GM18511 (cell line): ENCODE measurements at regions not wholly inside any gene's neighbourhood (a gene's known extent, or its start where the extent isn't known, plus 50 kb on each side); places are given as distances from the start of the nearest gene placed in this dataset.
"Not testable (repeated sequence)": the region's sequence is repeated elsewhere in the genome, so short reads cannot be mapped to it uniquely, and the experiment has no call there.

ENCODE experiments used
- ATAC-seq: cut with Tn5 transposase; IDR thresholded peaks from one replicate; pipeline ENCODE4 v1.9.1; 2021; ENCODE audit warnings: mild to moderate bottlenecking, moderate library complexity; ENCODE audit not compliant: unreplicated experiment

DNA sequence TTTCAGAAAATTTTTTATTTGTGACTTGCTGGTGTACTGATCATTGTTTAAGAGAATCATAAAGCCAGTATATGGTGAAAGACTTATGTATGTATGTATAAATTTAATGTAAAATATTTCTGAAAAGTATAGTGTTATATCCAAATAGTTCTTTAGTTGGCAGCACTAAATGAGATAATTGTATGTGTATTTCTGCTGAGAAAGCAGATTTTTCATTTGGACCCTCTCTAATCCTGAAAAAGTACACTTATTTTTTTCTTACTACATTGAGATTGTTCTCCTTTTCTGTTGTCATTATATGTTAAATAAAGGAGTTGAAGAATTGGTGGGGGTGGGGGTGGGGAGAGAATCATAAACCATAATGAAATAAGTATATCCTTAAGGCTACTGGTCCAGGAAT, 324.9 kb upstream of the SUCLG2 start:
- ATAC-seq = no peak

- no peak for ATAC-seq
Observed at GRCh38 chr3:67977762-67978161, 323.4 kb upstream of the SUCLG2 start.

GRCh38 chr3:67976663-67977062, 322.3 kb upstream of the SUCLG2 start:
- ATAC-seq = no peak

DNA sequence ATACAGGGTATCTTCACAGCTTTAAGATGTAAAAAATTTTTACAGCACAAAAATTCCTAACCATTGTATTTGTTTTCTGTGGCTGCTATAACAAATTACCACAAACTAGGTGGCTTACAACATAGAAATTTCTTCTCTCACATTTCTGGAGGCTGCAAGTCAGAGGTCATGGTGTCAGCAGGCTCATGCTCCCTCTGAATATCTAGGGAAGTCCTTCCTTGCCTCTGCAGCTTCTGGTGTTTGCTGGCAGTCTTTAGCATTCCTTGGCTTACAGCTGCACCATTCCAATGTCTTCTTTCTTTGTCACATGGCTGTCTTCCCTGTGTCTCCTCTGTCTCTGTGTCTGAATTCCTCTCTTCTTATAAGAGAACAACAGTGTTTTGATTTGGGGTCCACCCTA, 310.2 kb upstream of the SUCLG2 start:
- no peak for ATAC-seq

DNA sequence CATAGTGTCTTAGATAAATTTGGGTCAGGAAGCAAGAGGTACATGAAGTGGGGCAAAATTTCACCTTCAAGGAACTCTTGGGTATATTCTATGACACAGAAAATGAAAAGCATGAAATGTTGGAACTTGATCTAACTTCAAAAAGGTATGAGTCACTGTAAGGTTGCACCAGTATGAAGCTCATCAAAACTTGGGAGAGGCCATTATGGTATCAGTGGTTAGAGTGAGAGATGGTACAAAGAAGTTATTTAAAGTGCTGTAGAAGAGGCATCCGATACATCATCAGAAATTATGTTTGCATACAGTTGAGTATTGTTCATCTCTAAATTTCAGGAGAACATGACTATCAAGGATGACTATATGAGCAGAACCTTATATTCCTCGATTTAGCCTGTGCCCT, 302.9 kb upstream of the SUCLG2 start:
- ATAC-seq = no peak

GRCh38 chr3:67947808-67948508, 293.5 kb upstream of the SUCLG2 start:
- no peak for ATAC-seq

GRCh38 chr3:67946436-67946835, 292.0 kb upstream of the SUCLG2 start:
- ATAC-seq = no peak

DNA sequence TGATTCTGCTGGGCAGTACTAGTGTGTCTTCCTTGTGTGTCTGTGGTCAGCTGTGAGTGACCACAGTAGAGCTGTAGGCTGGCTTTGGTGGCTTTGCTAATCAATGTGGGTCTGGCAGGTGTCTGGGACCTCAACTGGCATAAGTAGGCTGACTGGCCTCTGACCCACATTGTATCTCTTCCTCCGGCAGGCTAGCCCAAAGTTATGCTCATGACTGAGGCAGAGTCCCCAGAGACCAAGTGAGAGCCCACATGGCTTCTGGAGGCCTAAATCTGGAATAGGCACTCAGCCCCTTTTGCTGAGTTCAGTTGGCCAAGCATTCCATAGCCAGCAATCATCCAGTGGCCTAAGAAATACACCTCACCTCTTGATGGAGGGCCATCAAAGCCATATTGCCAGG, 289.1 kb upstream of the SUCLG2 start:
- ATAC-seq = no peak

DNA sequence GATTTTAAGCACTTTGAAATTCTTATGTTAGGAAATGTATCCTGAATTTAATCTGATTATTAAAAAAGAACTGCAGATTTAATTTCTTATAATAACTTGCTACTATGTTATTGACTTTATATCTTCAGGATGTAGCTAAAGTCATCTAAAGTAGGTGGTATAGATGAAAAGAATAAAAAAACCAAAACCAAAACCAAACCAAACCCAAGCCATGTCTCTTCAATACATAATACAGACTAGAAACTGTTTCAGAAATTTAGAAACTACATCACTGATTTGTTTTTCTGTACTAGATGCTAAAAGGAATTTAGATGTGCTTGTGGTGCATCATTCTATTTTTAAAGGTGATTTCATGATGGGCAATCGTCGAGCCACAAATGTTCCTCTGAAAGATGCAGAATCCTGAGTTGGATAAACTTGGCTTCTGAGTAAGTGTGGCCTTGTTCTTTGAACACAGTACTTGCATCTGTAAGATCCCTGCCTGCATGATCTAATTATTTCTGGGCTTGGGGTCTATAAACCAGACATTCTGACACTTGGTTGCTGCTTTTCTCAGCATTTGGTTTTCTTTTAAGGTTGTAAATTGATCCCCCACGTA, 287.1 kb upstream of the SUCLG2 start:
- no peak for ATAC-seq

DNA sequence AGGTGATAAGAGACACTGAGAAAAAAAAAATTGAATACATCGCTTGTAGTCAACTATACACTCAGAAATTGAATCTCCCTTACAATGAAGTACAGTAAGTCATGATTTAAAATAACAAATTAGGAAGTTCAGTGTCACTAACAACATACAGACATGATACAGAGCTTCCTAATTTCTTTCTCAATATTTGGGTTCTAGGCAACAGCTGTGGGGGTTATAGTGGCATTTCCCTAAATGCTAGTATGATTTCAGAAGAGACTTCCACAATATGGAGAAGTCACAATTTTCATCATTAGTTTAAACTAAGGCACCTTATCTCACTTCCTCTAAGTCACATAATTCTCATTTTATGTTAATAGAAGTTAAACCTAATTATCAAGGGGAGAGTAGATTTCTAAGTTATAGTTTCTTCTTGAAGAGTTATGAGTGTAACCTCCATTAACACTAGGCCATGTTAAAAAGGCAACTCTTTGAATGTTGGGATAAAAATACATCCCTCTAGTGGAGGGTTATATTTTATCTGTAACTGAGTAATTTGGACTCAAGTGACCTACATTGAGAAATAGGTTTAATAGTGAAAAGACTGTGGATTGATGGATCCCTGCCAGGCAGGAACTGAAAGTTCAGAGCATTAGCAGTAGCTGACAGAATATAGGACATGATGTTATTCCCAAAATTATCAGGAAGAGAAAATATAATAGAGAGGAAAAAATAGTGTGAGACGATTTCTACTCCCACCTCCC, 286.0 kb upstream of the SUCLG2 start:
- no peak for ATAC-seq

DNA sequence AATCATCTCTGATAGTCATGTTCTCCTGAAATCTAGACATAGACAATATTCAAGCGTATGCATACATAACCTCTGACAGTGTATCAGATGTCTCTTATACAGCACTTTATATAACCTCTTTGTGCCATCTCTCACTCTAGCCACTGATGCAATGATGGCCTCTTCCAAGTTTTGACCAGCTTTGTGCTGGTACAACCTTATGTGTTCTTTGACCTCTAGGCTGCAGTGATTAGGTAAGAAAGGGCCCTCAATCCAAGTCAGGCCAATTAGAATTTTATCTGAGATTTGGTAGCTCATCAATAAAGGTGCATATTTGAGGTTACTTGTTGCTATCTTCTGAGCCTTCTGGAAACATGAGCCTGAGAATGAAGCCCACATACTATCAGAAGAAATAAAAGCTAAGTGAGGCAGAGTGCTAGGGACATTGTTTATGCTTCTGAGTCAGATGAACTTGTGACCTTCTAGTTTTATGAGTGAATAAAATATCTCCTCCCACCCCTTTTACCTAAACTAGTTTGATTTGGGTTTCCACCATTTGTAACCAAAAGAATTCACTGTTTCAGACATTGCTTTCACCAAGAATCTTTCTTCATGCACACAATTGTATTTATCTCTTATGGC, 283.2 kb upstream of the SUCLG2 start:
- no peak for ATAC-seq

- not testable (repeated sequence) for ATAC-seq
Observed at GRCh38 chr3:67930394-67930793, 276.0 kb upstream of the SUCLG2 start.

GRCh38 chr3:67923796-67924195, 269.4 kb upstream of the SUCLG2 start:
- no peak for ATAC-seq

DNA sequence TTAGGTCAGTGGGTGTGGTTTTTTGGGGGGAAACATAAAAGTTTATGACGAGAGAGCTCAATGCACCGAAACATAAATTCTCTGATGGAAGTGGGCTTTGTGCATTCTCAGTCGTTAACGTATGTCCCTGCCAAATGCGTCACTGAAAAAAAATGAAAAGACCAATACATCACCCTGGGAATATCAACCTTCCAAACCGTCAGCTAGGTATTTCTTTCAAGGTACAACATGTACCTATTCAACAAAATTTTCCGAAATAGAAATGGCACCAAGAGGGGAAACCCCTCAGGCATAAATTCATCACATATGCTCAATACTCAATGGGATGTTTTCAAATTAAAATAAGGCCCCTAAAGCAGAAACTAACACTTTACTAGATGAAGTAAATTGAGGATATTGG, 266.6 kb upstream of the SUCLG2 start:
- no peak for ATAC-seq

DNA sequence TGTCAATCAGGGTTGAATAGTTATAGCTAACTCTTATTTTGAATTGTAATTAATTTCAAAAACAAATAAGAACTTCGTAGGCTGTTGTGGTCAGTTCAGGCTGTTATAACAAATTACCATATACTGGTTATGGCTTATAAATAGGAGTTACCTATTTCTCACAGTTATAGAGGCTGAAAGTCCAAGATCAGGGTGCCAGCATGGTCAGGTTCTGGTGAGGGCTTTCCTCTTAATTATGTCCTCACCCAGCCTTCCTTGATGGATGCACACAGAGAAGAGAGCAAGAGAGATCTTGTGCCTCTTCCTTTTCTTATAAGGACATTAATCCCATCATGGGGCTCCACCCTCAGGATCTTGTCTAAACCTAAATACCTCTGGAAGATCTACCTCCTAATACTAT, 265.9 kb upstream of the SUCLG2 start:
- ATAC-seq = no peak

DNA sequence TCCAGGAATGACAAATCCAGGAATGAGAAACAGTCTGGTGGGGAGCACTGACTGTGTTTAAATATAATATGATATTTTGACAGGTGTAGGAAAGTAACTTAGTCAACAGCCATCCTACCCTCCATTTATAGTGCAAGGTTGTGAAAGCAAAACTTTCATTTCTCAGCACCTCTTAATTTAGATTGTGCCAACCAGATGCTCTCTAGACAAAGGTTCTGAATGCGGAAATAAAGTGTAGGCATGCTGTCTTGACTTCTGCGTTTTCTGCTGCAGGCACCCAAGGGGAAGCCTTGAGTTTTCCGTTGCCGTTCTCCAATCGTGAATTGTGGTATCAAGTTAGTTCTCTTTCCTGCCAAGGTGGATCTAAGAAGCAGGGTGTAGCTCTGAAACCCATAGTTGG, 261.9 kb upstream of the SUCLG2 start:
- no peak for ATAC-seq

GRCh38 chr3:67907735-67908134, 253.3 kb upstream of the SUCLG2 start:
- no peak for ATAC-seq

- no peak for ATAC-seq
Observed at GRCh38 chr3:67906261-67906660, 251.8 kb upstream of the SUCLG2 start.

DNA sequence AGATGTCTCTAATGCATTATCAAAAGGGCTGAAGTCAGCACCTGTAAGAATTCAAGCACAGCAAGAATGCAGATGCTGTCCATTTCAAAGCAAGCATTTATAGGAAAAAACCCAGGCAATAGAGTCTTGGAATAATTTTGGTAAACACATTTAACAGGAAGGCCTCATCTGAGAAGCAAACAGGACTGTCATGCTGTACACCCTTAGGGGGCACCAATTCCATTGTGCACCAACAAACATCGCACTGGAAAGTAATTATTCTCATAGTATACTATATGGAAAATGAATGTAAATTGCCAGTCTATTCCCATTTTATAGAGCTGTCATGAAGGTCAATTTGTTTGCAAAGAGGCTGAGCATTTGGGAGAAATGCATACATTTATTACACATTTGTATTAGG, 247.3 kb upstream of the SUCLG2 start:
- no peak for ATAC-seq

DNA sequence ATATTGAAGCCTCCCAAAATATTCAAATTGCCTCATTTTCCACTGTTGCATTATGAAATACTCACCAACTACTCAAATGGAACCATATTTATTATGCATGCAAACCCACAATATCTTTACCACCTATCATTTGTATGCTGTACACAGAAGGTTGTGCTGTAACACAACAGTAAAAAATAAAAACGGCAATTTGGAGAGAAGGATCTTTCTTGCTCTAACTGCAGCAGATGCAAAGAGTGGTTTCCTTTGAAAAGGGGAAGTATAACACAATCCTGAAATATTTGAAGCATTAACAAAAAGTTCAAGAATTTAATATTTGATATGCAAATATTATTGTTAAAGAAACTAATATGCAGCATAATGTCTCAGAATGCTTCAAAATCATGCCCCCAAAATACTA, 244.5 kb upstream of the SUCLG2 start:
- ATAC-seq = no peak

GRCh38 chr3:67897351-67898336, 243.2 kb upstream of the SUCLG2 start:
- no peak for ATAC-seq
